HCT116 (cell line): ENCODE measurements at regions not wholly inside any gene's neighbourhood (a gene's known extent, or its start where the extent isn't known, plus 50 kb on each side); places are given as distances from the start of the nearest gene placed in this dataset.

Experiments used
- ATAC-seq: fragments of 200-7000 bp; cut with Tn5 transposase; 2 replicates; pipeline ENCODE4 v1.9.1; 2020; ENCODE audit warnings: mild to moderate bottlenecking, moderate library complexity
- BruUV-seq: library from RNA; stranded (reverse); fragments of 400-500 nt; replicated peaks from 2 replicates; lab custom pipeline; 2021; lab: Mats Ljungman, UMichigan
- CTCF ChIA-PET: fragments of 300-600 bp; sonication (Branson Sonifier 250); formaldehyde crosslinking; loops from one replicate; lab custom pipeline; 2021; ENCODE audit warnings: antibody characterized with exemption; lab: Charles Lee
- POLR2A ChIA-PET: fragments of 300-600, 350-600 bp; sonication (Branson Sonifier 250); formaldehyde crosslinking; loops from one replicate; lab custom pipeline; 2021; ENCODE audit warnings: antibody characterized with exemption; lab: Charles Lee
- RAD21 ChIA-PET, 2 experiments: fragments of 300-600 bp; sonication (Branson Sonifier 250); formaldehyde crosslinking; loops; one replicate each; lab custom pipeline; 2023; ENCODE audit warnings: low total read pairs in 2 of 2; ENCODE audit not compliant: uncharacterized antibody in 2 of 2, unreplicated experiment in 2 of 2, low non-redundant PET in 1 of 2; lab: Charles Lee
- DNase-seq: peaks from one replicate; pipeline ENCODE4 v3.0.0-alpha.2; 2010; ENCODE audit warnings: low read depth, low spot score
- H2AFZ ChIP-seq: fragments of 200-600 bp; shearing (Covaris generic), sonication (generic); 2 replicates; pipeline ENCODE4 v1.6.1; 2017; ENCODE audit warnings: low read depth, mixed run types, mixed read lengths, antibody characterized with exemption, low read length; ENCODE audit not compliant: poor library complexity, severe bottlenecking
- H3K27ac ChIP-seq: 2 replicates; pipeline ENCODE4 v1.5.1; 2012; ENCODE audit warnings: low read depth, low read length
- H3K27me3 ChIP-seq: fragments of 200-600 bp; sonication (generic); 2 replicates; pipeline ENCODE4 v1.6.1; 2016; ENCODE audit warnings: mixed run types, low read length, mixed read lengths; ENCODE audit not compliant: insufficient read depth
- H3K36me3 ChIP-seq, 2 experiments: fragments of 200-500 bp in 1 of 2; fragments of 200-600 bp in 1 of 2; sonication (Bioruptor generic) in 1 of 2; sonication (generic) in 1 of 2; 2 replicates each; pipeline versions ENCODE4 v1.5.1 to v1.6.1; 2014 to 2016; ENCODE audit warnings: low read length in 2 of 2, inconsistent platforms in 1 of 2, mixed read lengths in 1 of 2, mixed run types in 1 of 2; ENCODE audit not compliant: insufficient read depth in 2 of 2, control insufficient read depth in 1 of 2
- H3K4me1 ChIP-seq, 2 experiments: fragments of 200-600 bp in 1 of 2; sonication (generic) in 1 of 2; 2 replicates each; pipeline versions ENCODE4 v1.5.1 to v1.6.1; 2012 to 2017; ENCODE audit warnings: low read length in 2 of 2, inconsistent platforms in 1 of 2, mild to moderate bottlenecking in 1 of 2, mixed read lengths in 1 of 2, mixed run types in 1 of 2, moderate library complexity in 1 of 2; ENCODE audit not compliant: insufficient read depth in 2 of 2, control insufficient read depth in 1 of 2
- H3K4me2 ChIP-seq: fragments of 200-600 bp; sonication (generic); 2 replicates; pipeline ENCODE4 v1.6.1; 2017; ENCODE audit warnings: mixed run types, low read length, mixed read lengths
- H3K4me3 ChIP-seq, 2 experiments: fragments of 200-600 bp in 1 of 2; sonication (generic) in 1 of 2; replicated peaks in 1 of 2; 2 replicates each; pipeline ENCODE4 v1.5.1; 2011 to 2016; ENCODE audit warnings: low read length in 2 of 2, control low read depth in 1 of 2, low read depth in 1 of 2, mild to moderate bottlenecking in 1 of 2, mixed read lengths in 1 of 2, mixed run types in 1 of 2
- H3K79me2 ChIP-seq: fragments of 200-600 bp; sonication (generic); 2 replicates; pipeline ENCODE4 v1.6.1; 2017; ENCODE audit warnings: mild to moderate bottlenecking, mixed run types, low read length, moderate library complexity, mixed read lengths; ENCODE audit not compliant: insufficient read depth
- H3K9ac ChIP-seq: fragments of 200-600 bp; sonication (generic); 2 replicates; pipeline ENCODE4 v1.6.1; 2016; ENCODE audit warnings: low read length, mixed read lengths
- H3K9me2 ChIP-seq: fragments of 200-600 bp; sonication (generic), shearing (Covaris generic); 2 replicates; pipeline ENCODE4 v1.6.1; 2017; ENCODE audit warnings: mixed run types, mild to moderate bottlenecking, moderate library complexity; ENCODE audit not compliant: insufficient read depth
- H3K9me3 ChIP-seq, 2 experiments: fragments of 200-500 bp in 1 of 2; fragments of 200-600 bp in 1 of 2; sonication (Bioruptor generic) in 1 of 2; sonication (generic) in 1 of 2; 2 replicates each; pipeline ENCODE4 v1.6.1; 2014 to 2017; ENCODE audit warnings: low read length in 2 of 2, mixed read lengths in 2 of 2, inconsistent platforms in 1 of 2, low read depth in 1 of 2, mild to moderate bottlenecking in 1 of 2, mixed run types in 1 of 2, moderate library complexity in 1 of 2; ENCODE audit not compliant: control insufficient read depth in 1 of 2, insufficient read depth in 1 of 2
- H4K20me1 ChIP-seq: fragments of 200-600 bp; sonication (generic), shearing (Covaris generic); 2 replicates; pipeline ENCODE4 v1.6.1; 2017; ENCODE audit warnings: mixed run types, mild to moderate bottlenecking, moderate library complexity; ENCODE audit not compliant: insufficient read depth
- CBX3 ChIP-seq: IDR thresholded peaks from 2 replicates; pipeline ENCODE4 v1.6.1; 2012; ENCODE audit warnings: low read depth
- CEBPB ChIP-seq: IDR thresholded peaks from 2 replicates; pipeline ENCODE4 v1.6.1; 2012; ENCODE audit warnings: low read depth
- CTCF ChIP-seq, 3 experiments: fragments of 200-600 bp in 1 of 3; sonication (generic) in 1 of 3; IDR thresholded peaks in 2 of 3; conservative IDR thresholded peaks in 1 of 3; 2 replicates each; pipeline ENCODE4 v1.5.1; 2012 to 2017; ENCODE audit warnings: low read depth in 2 of 3, low read length in 2 of 3, antibody characterized with exemption in 1 of 3, borderline replicate concordance in 1 of 3, control low read depth in 1 of 3, mild to moderate bottlenecking in 1 of 3, mixed read lengths in 1 of 3, mixed run types in 1 of 3, moderate library complexity in 1 of 3; ENCODE audit not compliant: insufficient read depth in 1 of 3
- EGR1 ChIP-seq: IDR thresholded peaks from 2 replicates; pipeline ENCODE4 v1.6.1; 2012; ENCODE audit warnings: low read depth
- EZH2 ChIP-seq: fragments of 200-600 bp; sonication (generic); IDR thresholded peaks from 2 replicates; pipeline ENCODE4 v1.6.1; 2017; ENCODE audit warnings: antibody characterized with exemption, mixed run types
- EZH2phosphoT487 ChIP-seq: fragments of 200-600 bp; IDR thresholded peaks from 2 replicates; pipeline ENCODE4 v1.6.1; 2018; ENCODE audit warnings: antibody characterized with exemption, borderline replicate concordance
- FOSL1 ChIP-seq: IDR thresholded peaks from 2 replicates; pipeline ENCODE4 v1.6.1; 2012; ENCODE audit warnings: low read depth
- JUND ChIP-seq: IDR thresholded peaks from 2 replicates; pipeline ENCODE4 v1.6.1; 2012
- MAX ChIP-seq: IDR thresholded peaks from 2 replicates; pipeline ENCODE4 v1.6.1; 2012
- POLR2A ChIP-seq: IDR thresholded peaks from 2 replicates; pipeline ENCODE4 v1.7.0; 2011; ENCODE audit warnings: borderline replicate concordance; ENCODE audit not compliant: insufficient read depth, insufficient read length; ENCODE audit errors: extremely low read depth
- POLR2AphosphoS5 ChIP-seq: IDR thresholded peaks from 2 replicates; pipeline ENCODE4 v1.6.1; 2011; ENCODE audit warnings: mild to moderate bottlenecking, low read depth, low read length, moderate library complexity
- RAD21 ChIP-seq: IDR thresholded peaks from 2 replicates; pipeline ENCODE4 v1.6.1; 2012; ENCODE audit warnings: low read depth, mild to moderate bottlenecking
- SIN3A ChIP-seq: IDR thresholded peaks from 2 replicates; pipeline ENCODE4 v1.6.1; 2012; ENCODE audit warnings: low read depth
- YY1 ChIP-seq: IDR thresholded peaks from 2 replicates; pipeline ENCODE4 v1.6.1; 2011; ENCODE audit warnings: low read length, low read depth, moderate library complexity, mild to moderate bottlenecking; ENCODE audit not compliant: insufficient replicate concordance; ENCODE audit errors: extremely low read depth
- ZBTB33 ChIP-seq: IDR thresholded peaks from 2 replicates; pipeline ENCODE4 v1.6.1; 2011; ENCODE audit warnings: mild to moderate bottlenecking, low read length, moderate library complexity; ENCODE audit not compliant: insufficient replicate concordance; ENCODE audit errors: extremely low read depth
- ZFX ChIP-seq: fragments of 450-650 bp; IDR thresholded peaks from 2 replicates; pipeline ENCODE4 v1.6.1; 2017
- intact Hi-C: fragments of 100-400 bp; cut with micrococcal nuclease; formaldehyde crosslinking; loops from 2 replicates; pipeline ENCODE4 v1.10.0; 2022
- TF ChIP-seq, protein P1 (sequence below): IDR thresholded peaks from 2 replicates; pipeline ENCODE4 v1.6.1; 2012

GRCh38 chr7:79515358-79515757, 61.9 kb upstream of the MAGI2 start (continued):
- TF ChIP-seq CTCF (IDR thresholded peaks at IDR 0.05 in 2 of 3, conservative IDR thresholded peaks at IDR 0.05 in 1 of 3; ENCODE audit: borderline replicate concordance in 1 of 3, insufficient read depth in 1 of 3, low read depth in 2 of 3, low read length in 2 of 3) (no peak), POLR2AphosphoS5 (no peak), ZFX (no peak)

DNA sequence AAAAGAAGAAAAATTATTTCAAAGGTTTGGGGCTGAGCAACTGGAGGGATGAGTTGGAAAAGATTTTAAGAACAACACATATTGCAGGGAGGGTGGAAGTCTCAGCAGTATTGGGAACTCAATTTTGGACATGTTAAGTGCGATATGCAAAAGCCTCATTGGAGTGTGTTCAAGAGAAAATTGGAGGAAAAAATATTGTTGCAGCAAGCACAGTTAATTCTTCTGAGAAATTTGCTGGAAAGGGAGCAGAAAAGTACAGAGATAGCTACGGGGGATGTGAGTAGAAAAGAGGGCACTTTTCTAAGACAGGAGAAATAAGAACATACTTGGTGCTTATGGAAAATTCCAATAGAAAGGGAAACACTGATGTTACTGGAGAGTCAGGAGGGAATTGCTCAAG, 59.8 kb upstream of the MAGI2 start:
- ChIA-PET POLR2A (no interaction called here), RAD21 (no interaction called here)
- no peak for ATAC-seq

More for the DNA sequence above, 59.8 kb upstream of the MAGI2 start:
- H3K9me3 ChIP-seq = no peaks in the 10 kb centered on the region
- H3K9me2 ChIP-seq = no peaks in the 10 kb centered on the region
- no peak overlapping the region for H3K4me3 ChIP-seq
- no peaks in the 10 kb centered on the region for H3K36me3 ChIP-seq
- no peak overlapping the region for H3K9ac ChIP-seq
- H3K4me1 ChIP-seq = no peaks in the 10 kb centered on the region
- CTCF ChIA-PET = no interaction called here
- no peaks in the 10 kb centered on the region for H4K20me1 ChIP-seq
- no TSS peak for BruUV-seq
- TF ChIP-seq MAX = no peak
- TF ChIP-seq CEBPB = no peak
- no peak for TF ChIP-seq YY1
- TF ChIP-seq ZBTB33 = no peak
- TF ChIP-seq EZH2 = no peak
- no peak for TF ChIP-seq SIN3A
- no peak for TF ChIP-seq CBX3
- TF ChIP-seq, protein P1, sequence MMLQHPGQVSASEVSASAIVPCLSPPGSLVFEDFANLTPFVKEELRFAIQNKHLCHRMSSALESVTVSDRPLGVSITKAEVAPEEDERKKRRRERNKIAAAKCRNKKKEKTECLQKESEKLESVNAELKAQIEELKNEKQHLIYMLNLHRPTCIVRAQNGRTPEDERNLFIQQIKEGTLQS = no peak
- no peak for TF ChIP-seq EGR1
- TF ChIP-seq ZFX = no peak
- TF ChIP-seq POLR2AphosphoS5 = no peak
- no peak for TF ChIP-seq JUND
- TF ChIP-seq EZH2phosphoT487 = no peak
- TF ChIP-seq RAD21 = no peak
- TF ChIP-seq FOSL1 = no peak
- TF ChIP-seq POLR2A = no peak
- TF ChIP-seq, all 23 proteins: peak for 0
- Histone ChIP-seq H2AFZ (no peak overlapping the region), H3K27me3 (no peaks in the 10 kb centered on the region), H3K79me2 (no peaks in the 10 kb centered on the region), H3K27ac (no peak overlapping the region), H3K4me2 (no peak overlapping the region)
- intact Hi-C loops = no loop called here
- DNase-seq = no peak
